Loucy (cell line): ENCODE measurements at regions not wholly inside any gene's neighbourhood (a gene's known extent, or its start where the extent isn't known, plus 50 kb on each side); places are given as distances from the start of the nearest gene placed in this dataset.

ENCODE experiments used
- H2AFZ ChIP-seq: fragments of 200-600 bp; sonication (generic); 2 replicates; pipeline ENCODE4 v1.6.0; 2016; ENCODE audit warnings: antibody characterized with exemption, mild to moderate bottlenecking, low read length, moderate library complexity
- H3F3A ChIP-seq: fragments of 200-600 bp; 2 replicates; pipeline ENCODE4 v1.6.0; 2016; ENCODE audit warnings: antibody characterized with exemption, low read depth, mild to moderate bottlenecking
- H3K27me3 ChIP-seq: fragments of 200-600 bp; sonication (generic); 2 replicates; pipeline ENCODE4 v1.6.1; 2014; ENCODE audit warnings: low read length, mild to moderate bottlenecking; ENCODE audit not compliant: insufficient read depth, poor library complexity, severe bottlenecking
- H3K36me3 ChIP-seq: fragments of 200-600 bp; sonication (generic); 2 replicates; pipeline ENCODE4 v1.6.1; 2016; ENCODE audit warnings: low read length; ENCODE audit not compliant: insufficient read depth
- H3K4me1 ChIP-seq: fragments of 200-600 bp; sonication (generic); 2 replicates; pipeline ENCODE4 v1.5.1; 2014; ENCODE audit warnings: low read length, mild to moderate bottlenecking; ENCODE audit not compliant: insufficient read depth, poor library complexity, severe bottlenecking
- H3K4me2 ChIP-seq: fragments of 200-600 bp; sonication (generic); 2 replicates; pipeline ENCODE4 v1.6.0; 2014; ENCODE audit warnings: antibody characterized with exemption, low read length, low read depth, mild to moderate bottlenecking; ENCODE audit not compliant: poor library complexity, severe bottlenecking
- H3K4me3 ChIP-seq: fragments of 200-600 bp; sonication (generic); 2 replicates; pipeline ENCODE4 v1.5.1; 2014; ENCODE audit warnings: low read length, mild to moderate bottlenecking, mixed read lengths; ENCODE audit not compliant: poor library complexity, severe bottlenecking
- H3K79me2 ChIP-seq: fragments of 200-600 bp; sonication (generic); 2 replicates; pipeline ENCODE4 v1.6.1; 2014; ENCODE audit warnings: low read length; ENCODE audit not compliant: insufficient read depth
- H3K9ac ChIP-seq: fragments of 200-600 bp; sonication (generic); 2 replicates; pipeline ENCODE4 v1.6.0; 2014; ENCODE audit warnings: mild to moderate bottlenecking, low read depth, low read length, moderate library complexity; ENCODE audit not compliant: poor library complexity, severe bottlenecking
- H3K9me2 ChIP-seq: fragments of 200-600 bp; sonication (generic); replicated peaks from 2 replicates; pipeline ENCODE4 v1.6.1; 2016; ENCODE audit warnings: low read depth, low read length, mixed read lengths
- H3K9me3 ChIP-seq: fragments of 200-600 bp; sonication (generic); 2 replicates; pipeline ENCODE4 v1.6.1; 2014; ENCODE audit warnings: mild to moderate bottlenecking, antibody characterized with exemption, low read length, low read depth; ENCODE audit not compliant: insufficient read depth
- H4K20me1 ChIP-seq: fragments of 200-600 bp; sonication (generic); 2 replicates; pipeline ENCODE4 v1.6.0; 2014; ENCODE audit warnings: antibody characterized with exemption, low read length, mild to moderate bottlenecking; ENCODE audit not compliant: insufficient read depth, poor library complexity, severe bottlenecking
- EZH2phosphoT487 ChIP-seq: fragments of 200-600 bp; IDR thresholded peaks from 2 replicates; pipeline ENCODE4 v1.6.1; 2018; ENCODE audit warnings: antibody characterized with exemption, mild to moderate bottlenecking, moderate library complexity, borderline replicate concordance
- TF ChIP-seq, protein P1 (sequence below): fragments of 200-600 bp; sonication (generic); conservative IDR thresholded peaks from 2 replicates; pipeline ENCODE4 v1.5.1; 2014; ENCODE audit warnings: mild to moderate bottlenecking, antibody characterized with exemption, low read length

DNA sequence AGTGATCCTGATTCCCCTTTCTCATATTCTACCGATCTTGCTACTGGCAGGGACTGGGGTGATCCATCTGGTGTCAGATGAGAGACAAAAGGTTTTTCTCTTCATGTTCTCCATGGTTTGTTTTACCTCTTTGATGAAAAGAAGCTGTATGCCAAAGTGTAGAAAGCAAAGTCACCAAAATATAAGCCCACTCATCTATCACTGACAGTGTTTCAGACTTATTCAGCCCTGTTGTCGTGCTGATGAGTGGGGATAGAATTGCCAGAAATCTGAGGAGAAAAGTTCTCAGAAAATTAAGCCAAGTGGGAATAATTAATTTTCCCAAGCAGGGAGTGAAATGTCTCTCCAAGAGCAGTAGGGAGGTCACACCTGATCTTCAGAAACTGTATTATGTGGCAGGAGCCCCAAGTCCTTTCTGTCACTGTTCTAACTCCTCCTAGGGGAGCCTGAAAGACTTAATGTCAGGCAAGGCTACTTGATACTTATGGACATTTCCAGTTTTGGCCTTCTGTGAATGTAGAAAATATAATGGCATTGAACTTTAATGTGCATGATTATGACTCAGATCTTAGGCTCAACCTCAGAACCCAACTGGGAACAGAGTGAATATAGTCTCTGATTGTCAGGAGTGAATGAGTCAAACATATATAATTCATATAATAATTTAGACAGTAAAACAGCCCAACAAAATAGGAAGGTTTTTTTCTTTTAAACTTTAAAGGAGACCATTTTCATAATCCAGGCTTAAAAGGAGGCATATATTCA, 298.1 kb downstream of the ANKRD50 start:
- Histone ChIP-seq H3K9ac (no peak overlapping the region), H3K9me2 (no peaks in the 10 kb centered on the region), H3K4me1 (no peaks in the 10 kb centered on the region), H3F3A (no peaks in the 10 kb centered on the region), H3K27me3 (no peaks in the 10 kb centered on the region), H2AFZ (no peak overlapping the region), H3K9me3 (no peaks in the 10 kb centered on the region), H3K36me3 (no peaks in the 10 kb centered on the region), H3K4me3 (no peak overlapping the region), H3K4me2 (no peak overlapping the region), H4K20me1 (no peaks in the 10 kb centered on the region), H3K79me2 (no peaks in the 10 kb centered on the region)
- no peak for TF ChIP-seq EZH2phosphoT487
- TF ChIP-seq, protein P1, sequence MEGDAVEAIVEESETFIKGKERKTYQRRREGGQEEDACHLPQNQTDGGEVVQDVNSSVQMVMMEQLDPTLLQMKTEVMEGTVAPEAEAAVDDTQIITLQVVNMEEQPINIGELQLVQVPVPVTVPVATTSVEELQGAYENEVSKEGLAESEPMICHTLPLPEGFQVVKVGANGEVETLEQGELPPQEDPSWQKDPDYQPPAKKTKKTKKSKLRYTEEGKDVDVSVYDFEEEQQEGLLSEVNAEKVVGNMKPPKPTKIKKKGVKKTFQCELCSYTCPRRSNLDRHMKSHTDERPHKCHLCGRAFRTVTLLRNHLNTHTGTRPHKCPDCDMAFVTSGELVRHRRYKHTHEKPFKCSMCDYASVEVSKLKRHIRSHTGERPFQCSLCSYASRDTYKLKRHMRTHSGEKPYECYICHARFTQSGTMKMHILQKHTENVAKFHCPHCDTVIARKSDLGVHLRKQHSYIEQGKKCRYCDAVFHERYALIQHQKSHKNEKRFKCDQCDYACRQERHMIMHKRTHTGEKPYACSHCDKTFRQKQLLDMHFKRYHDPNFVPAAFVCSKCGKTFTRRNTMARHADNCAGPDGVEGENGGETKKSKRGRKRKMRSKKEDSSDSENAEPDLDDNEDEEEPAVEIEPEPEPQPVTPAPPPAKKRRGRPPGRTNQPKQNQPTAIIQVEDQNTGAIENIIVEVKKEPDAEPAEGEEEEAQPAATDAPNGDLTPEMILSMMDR, result no peak

DNA sequence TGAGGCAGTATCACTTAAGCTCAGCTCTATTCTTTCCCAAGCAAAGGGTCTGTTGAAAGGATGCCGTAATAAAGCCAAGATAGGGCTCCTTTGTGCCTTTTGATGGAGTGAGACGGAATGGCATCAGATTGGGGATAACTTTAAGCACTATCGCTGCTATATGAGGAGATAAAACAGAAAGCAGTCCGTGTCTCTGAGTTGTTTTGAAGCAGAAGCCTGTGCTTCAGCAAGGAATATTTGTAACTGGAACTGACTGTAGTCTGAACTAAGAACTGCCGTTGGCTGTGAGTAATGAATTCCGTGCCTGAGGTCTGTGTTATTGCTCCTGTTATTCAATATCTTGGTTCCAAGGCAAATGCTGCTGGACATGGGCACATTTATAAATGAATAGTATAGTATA, 297.4 kb downstream of the ANKRD50 start:
- no peak overlapping the region for H3K9ac ChIP-seq
- TF ChIP-seq EZH2phosphoT487, result no peak
- TF ChIP-seq, protein P1, result no peak
- H3K36me3 ChIP-seq, result no peaks in the 10 kb centered on the region
- no peak overlapping the region for H2AFZ ChIP-seq
- H3K4me2 ChIP-seq, result no peak overlapping the region
- H3K79me2 ChIP-seq, result no peaks in the 10 kb centered on the region
- no peaks in the 10 kb centered on the region for H4K20me1 ChIP-seq
- no peaks in the 10 kb centered on the region for H3F3A ChIP-seq
- no peak overlapping the region for H3K4me3 ChIP-seq
- no peaks in the 10 kb centered on the region for H3K4me1 ChIP-seq
- H3K9me3 ChIP-seq, result no peaks in the 10 kb centered on the region
- H3K9me2 ChIP-seq, result no peaks in the 10 kb centered on the region
- H3K27me3 ChIP-seq, result no peaks in the 10 kb centered on the region

DNA sequence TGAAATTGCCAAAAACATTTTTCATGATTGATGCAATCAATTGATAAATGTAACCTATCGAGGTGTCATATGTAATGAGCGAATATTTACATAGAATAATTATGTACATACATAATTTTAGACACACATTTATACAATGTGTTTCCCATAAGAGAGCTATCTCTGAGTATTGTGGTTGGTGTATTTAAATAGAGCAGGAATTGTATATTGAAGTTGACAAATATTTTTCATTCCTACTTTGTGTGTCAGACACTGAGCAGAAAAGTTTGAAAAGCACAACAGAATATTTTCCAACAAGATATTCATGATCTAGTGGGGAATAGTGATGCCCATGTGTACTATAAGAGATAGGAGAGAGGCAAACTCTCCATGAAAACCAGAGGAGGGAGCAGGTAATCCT, 295.2 kb downstream of the ANKRD50 start:
- no peak overlapping the region for H3K9ac ChIP-seq
- no peaks in the 10 kb centered on the region for H4K20me1 ChIP-seq
- H3F3A ChIP-seq, result no peaks in the 10 kb centered on the region
- H3K9me2 ChIP-seq, result no peaks in the 10 kb centered on the region
- H3K4me3 ChIP-seq, result no peak overlapping the region
- no peaks in the 10 kb centered on the region for H3K79me2 ChIP-seq
- TF ChIP-seq, protein P1, result no peak
- no peak for TF ChIP-seq EZH2phosphoT487
- H3K4me1 ChIP-seq, result peaks cover 16% of the 10 kb centered on the region
- H3K9me3 ChIP-seq, result no peaks in the 10 kb centered on the region
- no peak overlapping the region for H2AFZ ChIP-seq
- no peaks in the 10 kb centered on the region for H3K36me3 ChIP-seq
- no peaks in the 10 kb centered on the region for H3K27me3 ChIP-seq
- H3K4me2 ChIP-seq, result no peak overlapping the region
